SIG-M5 (cell line): ENCODE measurements at regions not wholly inside any gene's neighbourhood (a gene's known extent, or its start where the extent isn't known, plus 50 kb on each side); places are given as distances from the start of the nearest gene placed in this dataset.
"Not testable (repeated sequence)": the region's sequence is repeated elsewhere in the genome, so short reads cannot be mapped to it uniquely, and the experiment has no call there.

ENCODE experiments used
- DNase-seq: peaks from one replicate; lab custom pipeline; 2025; lab: John Stamatoyannopoulos, UW

DNA sequence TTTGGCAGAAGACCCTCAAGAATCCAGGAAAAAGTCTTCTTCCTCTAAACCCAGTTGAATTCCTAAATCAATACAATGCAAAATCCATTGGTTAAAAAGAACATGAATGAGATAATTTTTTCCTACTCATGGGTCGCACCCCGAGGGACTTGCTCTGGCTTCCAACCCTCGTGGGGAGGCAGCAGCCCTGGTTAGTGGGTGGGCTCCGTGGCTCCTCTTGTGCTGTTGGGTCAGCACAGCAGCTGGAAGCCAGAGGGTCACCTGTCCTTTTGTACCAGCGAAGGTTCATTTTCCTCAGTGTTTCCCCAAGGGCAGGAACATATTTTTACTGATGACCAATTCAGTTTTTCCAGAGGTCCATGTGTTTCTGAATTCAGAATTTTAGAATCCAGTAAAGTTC is 120.6 kb upstream of the S1PR3 start:
- DNase-seq: no peak

GRCh38 chr9:88871669-88872068 is 119.6 kb upstream of the S1PR3 start:
- no peak for DNase-seq

- DNase-seq: no peak
Observed at GRCh38 chr9:88872192-88872946, 118.9 kb upstream of the S1PR3 start.

GRCh38 chr9:88873635-88874034 is 117.6 kb upstream of the S1PR3 start:
- DNase-seq: no peak

GRCh38 chr9:88874391-88874790 is 116.9 kb upstream of the S1PR3 start:
- DNase-seq: no peak

- DNase-seq: no peak
Observed at GRCh38 chr9:88875400-88876120, 115.7 kb upstream of the S1PR3 start.

- DNase-seq: no peak
Observed at GRCh38 chr9:88880199-88880598, 111.1 kb upstream of the S1PR3 start.

DNA sequence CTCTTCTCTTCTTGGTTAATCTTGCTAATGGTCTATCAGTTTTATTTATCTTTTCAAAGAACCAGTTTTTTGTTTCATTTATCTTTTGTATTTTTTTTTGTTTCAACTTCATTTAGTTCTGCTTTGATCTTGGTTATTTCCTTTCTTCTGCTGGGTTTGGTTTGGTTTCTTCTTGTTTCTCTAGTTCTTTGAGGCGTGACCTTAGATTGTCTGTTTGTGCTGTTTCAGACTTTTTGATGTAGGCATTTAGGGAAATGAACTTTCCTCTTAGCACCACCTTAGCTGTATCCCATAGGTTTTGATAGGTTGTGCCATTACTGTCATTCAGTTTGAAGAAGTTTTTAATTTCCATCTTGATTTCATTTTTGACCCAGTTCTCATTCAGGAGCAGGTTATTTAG is 107.0 kb upstream of the S1PR3 start:
- DNase-seq: not testable (repeated sequence)

- DNase-seq: not testable (repeated sequence)
Observed at GRCh38 chr9:88886762-88887161, 104.5 kb upstream of the S1PR3 start.

DNA sequence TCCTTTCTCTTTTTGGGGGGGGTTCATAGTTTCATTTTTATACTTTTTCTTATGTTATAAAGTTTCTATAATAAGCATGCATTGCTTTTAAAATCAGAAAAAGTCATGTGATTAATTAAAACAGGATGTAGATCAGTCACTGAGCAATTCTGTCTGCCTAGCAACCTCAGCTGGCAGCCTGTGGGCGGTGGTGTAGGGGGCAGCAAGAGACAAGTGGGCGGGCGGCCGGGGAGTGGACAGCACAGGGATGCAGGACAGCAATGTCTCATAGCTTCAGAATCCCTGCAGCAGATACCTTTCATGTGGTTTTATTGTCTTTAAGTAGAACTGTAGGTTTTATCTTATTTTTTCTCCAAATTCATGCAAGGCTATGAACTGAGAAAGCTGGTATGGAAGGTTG is 101.9 kb upstream of the S1PR3 start:
- no peak for DNase-seq

- DNase-seq: no peak
Observed at GRCh38 chr9:88890546-88890945, 100.7 kb upstream of the S1PR3 start.

DNA sequence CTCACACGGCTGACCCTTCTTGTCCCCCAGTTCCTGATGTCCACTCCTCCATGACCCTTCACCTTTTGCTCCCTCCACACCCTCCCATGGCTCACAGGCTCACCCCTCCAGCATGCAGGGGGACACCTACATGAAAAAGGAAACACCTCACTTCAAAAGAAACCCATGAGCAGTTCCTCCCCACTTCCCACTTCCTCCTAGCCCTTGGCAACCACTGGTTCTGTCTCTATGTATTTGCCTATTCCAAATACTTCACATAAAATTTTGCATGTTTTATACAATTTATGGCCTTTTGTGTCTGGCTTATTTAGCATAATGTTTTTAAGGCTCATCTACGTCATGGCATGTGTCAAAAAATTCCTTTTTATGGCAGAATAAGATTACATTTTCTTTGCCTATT is 100.2 kb upstream of the S1PR3 start:
- DNase-seq: no peak

DNA sequence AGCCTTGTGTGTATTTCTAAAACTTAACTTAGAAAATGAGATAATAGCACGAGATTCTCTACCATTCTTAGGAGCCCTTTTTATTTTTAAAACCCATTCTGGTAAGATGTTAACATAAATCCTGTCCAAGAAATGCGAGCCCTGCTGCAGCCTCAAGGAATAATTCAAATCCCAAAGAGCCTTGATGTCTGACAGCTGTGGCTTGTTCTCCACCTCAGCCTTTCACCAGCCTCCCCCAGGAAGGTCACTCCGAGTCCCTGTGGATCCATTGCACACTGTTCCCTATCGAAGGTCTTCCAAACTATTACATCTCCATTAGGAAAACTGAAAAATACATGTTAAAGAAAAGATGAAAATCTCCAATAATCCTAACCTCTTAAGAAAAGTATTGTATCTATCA is 98.5 kb upstream of the S1PR3 start:
- DNase-seq: no peak

DNA sequence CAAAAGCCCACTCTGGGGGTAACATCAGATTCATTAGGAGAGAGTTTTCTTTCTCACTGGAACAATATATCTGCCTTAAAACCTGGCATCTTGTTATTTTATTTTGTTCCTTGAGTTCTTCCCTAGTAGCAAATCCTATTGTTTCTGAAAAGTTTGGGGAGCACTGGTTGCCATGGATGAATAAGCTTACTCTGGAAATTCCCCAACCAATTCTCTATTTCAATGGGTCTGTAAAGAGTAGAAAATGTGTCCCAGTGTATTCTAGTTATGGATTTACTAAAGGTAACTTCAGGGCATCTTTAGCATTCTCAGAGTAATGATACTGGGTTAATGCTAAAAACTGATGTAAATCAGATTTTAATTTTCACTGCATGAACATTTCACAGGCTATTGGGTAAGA is 94.2 kb upstream of the S1PR3 start:
- DNase-seq: no peak

DNA sequence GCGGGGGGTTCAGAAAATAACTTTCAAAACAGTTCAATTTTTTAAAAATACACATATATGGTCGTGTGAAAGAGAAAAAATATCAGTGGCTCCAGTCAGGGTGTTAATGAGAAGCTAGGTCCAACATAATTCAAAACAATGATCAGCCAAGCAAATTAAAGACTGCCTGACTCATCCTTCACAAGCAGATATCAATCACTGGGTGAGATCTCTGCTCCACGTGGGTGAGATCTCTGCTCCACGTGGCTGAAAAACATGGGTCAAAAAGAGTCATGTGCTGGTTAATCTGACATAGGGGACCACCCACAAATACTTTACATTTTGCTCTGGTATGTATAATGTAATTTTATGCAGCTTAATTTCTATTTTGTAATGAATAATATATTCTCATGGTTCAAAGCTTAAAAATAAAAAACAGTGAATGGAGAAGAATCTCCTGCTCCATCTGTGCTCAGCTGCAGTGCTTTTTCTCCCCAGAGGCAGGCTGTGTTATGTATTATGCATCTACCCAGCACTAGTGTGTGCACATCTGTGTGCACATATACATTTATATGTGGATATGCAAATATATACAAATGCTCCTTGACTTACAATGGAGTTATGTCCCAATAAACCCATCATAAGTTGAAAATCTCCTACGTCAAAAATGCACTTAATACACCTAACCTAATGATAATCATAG is 93.1 kb upstream of the S1PR3 start:
- no peak for DNase-seq

- DNase-seq: no peak
Observed at GRCh38 chr9:88905506-88905905, 85.8 kb upstream of the S1PR3 start.

- DNase-seq: no peak
Observed at GRCh38 chr9:88915916-88916315, 75.4 kb upstream of the S1PR3 start.

- no peak for DNase-seq
Observed at GRCh38 chr9:88916894-88917293, 74.4 kb upstream of the S1PR3 start.

DNA sequence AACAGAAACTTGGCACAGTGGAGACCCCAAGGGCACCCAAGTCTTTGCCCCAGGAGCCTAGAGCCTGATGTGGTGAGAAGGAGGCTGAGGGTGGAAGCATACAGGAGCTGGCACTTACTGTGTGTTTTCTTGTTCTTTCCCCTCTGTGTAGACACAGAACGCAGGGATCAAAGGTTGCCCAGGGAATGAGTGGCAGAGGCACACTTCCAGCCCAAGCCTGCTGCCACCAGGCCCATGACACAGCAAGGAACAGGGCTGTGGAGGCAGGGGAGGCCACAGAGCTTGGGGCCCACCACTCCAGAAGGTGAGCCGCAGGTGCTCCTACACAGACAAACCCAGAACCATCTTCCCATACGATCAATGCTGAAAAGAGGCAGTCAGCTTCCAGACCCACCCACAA is 73.9 kb upstream of the S1PR3 start:
- no peak for DNase-seq

GRCh38 chr9:88918537-88918936 is 72.7 kb upstream of the S1PR3 start:
- DNase-seq: not testable (repeated sequence)

DNA sequence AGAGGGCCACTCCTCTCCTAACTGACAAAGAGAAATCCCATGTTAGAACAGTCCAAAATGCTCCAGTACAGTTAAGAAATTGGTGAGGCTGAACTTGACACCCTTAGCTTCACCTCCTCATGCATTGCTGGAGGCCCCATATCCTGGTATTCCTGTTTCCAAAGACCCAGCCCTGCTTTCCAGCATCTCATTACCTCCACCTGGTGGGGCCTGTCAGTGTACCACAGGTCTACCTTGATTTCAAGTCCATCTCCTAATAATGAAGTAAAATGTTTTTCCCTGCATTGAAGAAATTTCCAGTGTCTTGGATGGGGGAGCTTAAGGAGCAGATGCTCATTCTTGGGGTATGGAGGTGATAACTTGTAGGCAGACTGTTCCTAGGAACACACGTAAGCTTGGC is 70.6 kb upstream of the S1PR3 start:
- DNase-seq: no peak

GRCh38 chr9:88922091-88922490 is 69.2 kb upstream of the S1PR3 start:
- DNase-seq: peak; percentile 79

GRCh38 chr9:88923092-88923491 is 68.2 kb upstream of the S1PR3 start:
- no peak for DNase-seq
